ENCODE measurements at regions not wholly inside any gene's neighbourhood (a gene's known extent, or its start where the extent isn't known, plus 50 kb on each side); places are given as distances from the start of the nearest gene placed in this dataset.

- TF ChIP-seq CTCF (IDR thresholded peaks at IDR 0.05 in 4 of 5, conservative IDR thresholded peaks at IDR 0.05 in 1 of 5) = no peak
- no peak for TF ChIP-seq POLR2A (IDR thresholded peaks at IDR 0.05)
These were observed 208.3 kb upstream of the PMFBP1 start for GRCh38 chr16:72380283-72380682.
